Sigmoid colon (tissue), 6 donors: ENCODE measurements at regions not wholly inside any gene's neighbourhood (a gene's known extent, or its start where the extent isn't known, plus 50 kb on each side); places are given as distances from the start of the nearest gene placed in this dataset.

ENCODE experiments used
- DNase-seq: peaks from one replicate; pipeline ENCODE4 v3.0.0-alpha.2; 2019
- H3K27ac ChIP-seq, 4 donors: fragments of 200-600 bp; sonication (generic); one replicate each; pipeline ENCODE4 v1.5.1; 2016 to 2019; ENCODE audit warnings: mild to moderate bottlenecking in 1 of 4
- H3K27me3 ChIP-seq, 3 donors: fragments of 200-600 bp; sonication (generic); one replicate each; pipeline ENCODE4 v1.5.1; 2019; ENCODE audit warnings: mild to moderate bottlenecking in 1 of 3
- H3K36me3 ChIP-seq, 4 donors: fragments of 200-600 bp; sonication (generic); one replicate each; pipeline ENCODE4 v1.5.1; 2016 to 2019
- H3K4me1 ChIP-seq, 4 donors: fragments of 200-600 bp; sonication (generic); one replicate each; pipeline ENCODE4 v1.5.1; 2017 to 2019
- H3K4me3 ChIP-seq, 4 donors: fragments of 200-600 bp; sonication (generic); one replicate each; pipeline ENCODE4 v1.5.1; 2017 to 2019; ENCODE audit warnings: mild to moderate bottlenecking in 2 of 4, moderate library complexity in 1 of 4
- H3K9me3 ChIP-seq, 4 donors: fragments of 200-600 bp in 3 of 4; sonication (generic) in 3 of 4; one replicate each; pipeline versions ENCODE4 v1.5.1 to v1.6.1; 2013 to 2019
- EP300 ChIP-seq, 4 donors: sonication (generic); formaldehyde crosslinking; IDR thresholded peaks; one replicate each; pipeline ENCODE4 v1.6.1; 2017; ENCODE audit warnings: antibody characterized with exemption in 4 of 4
- POLR2A ChIP-seq, 2 donors: fragments of 450-650 bp; IDR thresholded peaks; one replicate each; pipeline ENCODE4 v1.6.1; 2016; ENCODE audit warnings: antibody characterized with exemption in 2 of 2, mild to moderate bottlenecking in 2 of 2, moderate library complexity in 2 of 2
- POLR2AphosphoS5 ChIP-seq, 4 donors: sonication (generic); formaldehyde crosslinking; IDR thresholded peaks; one replicate each; pipeline ENCODE4 v1.6.1; 2017; ENCODE audit warnings: antibody characterized with exemption in 4 of 4
- WGBS, 2 donors: extraction: QIAGEN DNeasy Blood & Tissue Kit; methylation state at CpG; one replicate each; pipeline ENCODE4 v1.1.7; 2013; 5-methylcytosine and 5-hydroxymethylcytosine counted together
- intact Hi-C: fragments of 100-400 bp; cut with DNase I; formaldehyde crosslinking; loops from one replicate; pipeline ENCODE4 v1.15.1; 2023
- TF ChIP-seq, protein P1 (sequence below), 4 experiments: fragments of 450-650 bp in 3 of 4; fragments of 200-600 bp in 1 of 4; IDR thresholded peaks; one replicate each; pipeline ENCODE4 v1.5.1; 2016 to 2019; ENCODE audit warnings: antibody characterized with exemption in 4 of 4, mild to moderate bottlenecking in 3 of 4, moderate library complexity in 2 of 4
- donor health status: healthy with polysubstance abuse.
- donor health status: healthy.

DNA sequence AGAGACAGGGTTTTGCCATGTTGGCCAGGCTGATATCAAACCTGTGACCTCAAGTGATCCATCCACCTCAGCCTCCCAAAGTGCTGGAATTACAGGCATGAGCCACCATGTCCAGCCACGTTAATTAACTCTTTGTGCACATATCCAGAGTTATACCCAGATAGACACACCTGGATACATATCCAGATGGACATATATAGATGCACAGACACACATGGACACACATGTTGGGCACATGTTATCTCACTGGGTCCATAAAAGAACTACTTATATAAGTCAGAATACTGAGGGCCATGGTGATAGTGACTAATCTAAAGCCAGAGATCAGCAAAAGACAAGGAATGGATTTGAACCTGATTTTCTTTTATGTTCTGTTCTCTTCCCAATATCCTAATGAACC is 158.6 kb downstream of the IRS1 start:
- no peak overlapping the region for H3K4me3 ChIP-seq
- WGBS, 2 donors, result 83 to 86% methylated on average over 1 of the region's 1 CpG
- intact Hi-C loops, result no loop called here
- DNase-seq, result no peak
- H3K4me1 ChIP-seq, result peaks cover 0 to 10% (median 0%) of the 10 kb centered on the region in 4 donors
- no peak for TF ChIP-seq POLR2A (IDR thresholded peaks at IDR 0.05)
- H3K36me3 ChIP-seq, result no peaks in the 10 kb centered on the region
- H3K27me3 ChIP-seq, result no peaks in the 10 kb centered on the region
- H3K27ac ChIP-seq, result no peak overlapping the region
- H3K9me3 ChIP-seq, result no peaks in the 10 kb centered on the region

DNA sequence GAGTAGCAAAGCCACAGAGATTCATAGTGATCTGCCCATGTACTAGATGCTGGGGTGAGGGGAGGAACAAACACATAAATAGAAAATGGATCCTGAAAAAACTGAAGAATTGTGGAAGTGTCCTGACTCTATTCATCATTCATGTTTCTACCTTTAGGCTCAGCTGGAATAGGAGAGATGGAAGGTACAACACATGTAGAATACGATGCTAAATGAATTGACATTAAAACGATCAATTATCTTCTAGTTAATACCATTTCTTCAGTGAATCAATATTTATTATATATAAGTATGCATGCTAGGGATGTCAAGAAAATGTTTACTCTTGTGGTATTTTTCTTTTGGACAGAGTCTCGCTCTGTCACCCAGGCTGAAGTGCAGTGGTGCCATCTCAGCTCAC is 159.1 kb downstream of the IRS1 start:
- DNase-seq, result no peak
- no peaks in the 10 kb centered on the region for H3K9me3 ChIP-seq
- intact Hi-C loops, result no loop called here
- H3K27me3 ChIP-seq, result no peaks in the 10 kb centered on the region
- H3K27ac ChIP-seq, result no peak overlapping the region
- no peaks in the 10 kb centered on the region for H3K36me3 ChIP-seq
- 97 to 98% methylated on average over 3 of the region's 3 CpGs for WGBS, 2 donors
- H3K4me3 ChIP-seq, result no peak overlapping the region
- peaks cover 0 to 10% (median 0%) of the 10 kb centered on the region in 4 donors for H3K4me1 ChIP-seq
- TF ChIP-seq POLR2AphosphoS5 (IDR thresholded peaks at IDR 0.05) (no peak), POLR2A (IDR thresholded peaks at IDR 0.05) (no peak), EP300 (IDR thresholded peaks at IDR 0.05) (no peak)
- TF ChIP-seq, protein P1, sequence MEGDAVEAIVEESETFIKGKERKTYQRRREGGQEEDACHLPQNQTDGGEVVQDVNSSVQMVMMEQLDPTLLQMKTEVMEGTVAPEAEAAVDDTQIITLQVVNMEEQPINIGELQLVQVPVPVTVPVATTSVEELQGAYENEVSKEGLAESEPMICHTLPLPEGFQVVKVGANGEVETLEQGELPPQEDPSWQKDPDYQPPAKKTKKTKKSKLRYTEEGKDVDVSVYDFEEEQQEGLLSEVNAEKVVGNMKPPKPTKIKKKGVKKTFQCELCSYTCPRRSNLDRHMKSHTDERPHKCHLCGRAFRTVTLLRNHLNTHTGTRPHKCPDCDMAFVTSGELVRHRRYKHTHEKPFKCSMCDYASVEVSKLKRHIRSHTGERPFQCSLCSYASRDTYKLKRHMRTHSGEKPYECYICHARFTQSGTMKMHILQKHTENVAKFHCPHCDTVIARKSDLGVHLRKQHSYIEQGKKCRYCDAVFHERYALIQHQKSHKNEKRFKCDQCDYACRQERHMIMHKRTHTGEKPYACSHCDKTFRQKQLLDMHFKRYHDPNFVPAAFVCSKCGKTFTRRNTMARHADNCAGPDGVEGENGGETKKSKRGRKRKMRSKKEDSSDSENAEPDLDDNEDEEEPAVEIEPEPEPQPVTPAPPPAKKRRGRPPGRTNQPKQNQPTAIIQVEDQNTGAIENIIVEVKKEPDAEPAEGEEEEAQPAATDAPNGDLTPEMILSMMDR (IDR thresholded peaks at IDR 0.05), result no peak

DNA sequence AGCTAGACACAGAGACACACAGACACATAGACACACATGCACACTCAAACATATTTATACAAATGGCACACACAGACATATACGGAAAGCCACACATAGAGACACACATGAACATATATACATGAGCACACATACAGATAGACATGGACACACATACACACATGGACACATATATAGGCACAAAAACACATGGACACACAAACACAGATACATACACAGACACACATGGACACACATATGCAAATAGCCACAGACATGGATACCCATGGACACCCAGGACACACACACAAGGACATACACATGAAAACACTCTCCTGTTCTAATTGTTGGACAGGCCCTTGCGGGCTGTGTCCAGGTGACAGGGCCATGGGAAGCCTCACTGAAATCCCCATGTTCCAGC is 160.1 kb downstream of the IRS1 start:
- intact Hi-C loops, result no loop called here
- 94 to 98% methylated on average over 2 of the region's 2 CpGs for WGBS, 2 donors
- TF ChIP-seq EP300 (IDR thresholded peaks at IDR 0.05) (no peak), POLR2A (IDR thresholded peaks at IDR 0.05) (no peak), POLR2AphosphoS5 (IDR thresholded peaks at IDR 0.05) (no peak)
- TF ChIP-seq, protein P1 (IDR thresholded peaks at IDR 0.05), result no peak

DNA sequence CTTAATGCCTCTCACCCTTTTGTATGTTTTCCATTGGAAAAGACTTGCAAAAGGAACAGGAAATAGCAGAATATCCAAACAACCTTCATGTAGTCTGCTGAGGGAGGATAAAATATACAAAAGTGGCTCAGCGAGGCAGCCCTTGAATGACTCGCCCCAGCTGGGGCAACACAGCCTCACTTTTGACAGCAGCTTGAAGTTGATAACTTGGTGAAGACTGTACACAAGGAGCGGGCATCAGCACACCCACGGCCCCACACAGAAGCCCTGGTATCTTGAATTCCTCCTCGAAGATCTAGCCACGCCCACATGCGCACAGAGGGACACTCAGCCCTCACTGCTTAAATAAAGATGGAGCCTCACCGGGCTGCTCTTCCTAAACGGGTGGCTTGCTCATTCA is 161.0 kb downstream of the IRS1 start:
- intact Hi-C loops, result no loop called here
- H3K27me3 ChIP-seq, result no peaks in the 10 kb centered on the region
- WGBS, 2 donors, result 81 to 84% methylated on average over 9 of the region's 9 CpGs
- peaks cover 0 to 9% (median 3%) of the 10 kb centered on the region in 4 donors for H3K4me1 ChIP-seq
- no peak for DNase-seq
- TF ChIP-seq POLR2A (IDR thresholded peaks at IDR 0.05), result no peak
- no peak for TF ChIP-seq POLR2AphosphoS5 (IDR thresholded peaks at IDR 0.05)
- TF ChIP-seq EP300 (IDR thresholded peaks at IDR 0.05), result no peak
- TF ChIP-seq, protein P1 (IDR thresholded peaks at IDR 0.05), result no peak
- H3K27ac ChIP-seq, result no peak overlapping the region
- no peak overlapping the region for H3K4me3 ChIP-seq
- no peaks in the 10 kb centered on the region for H3K9me3 ChIP-seq
- no peaks in the 10 kb centered on the region for H3K36me3 ChIP-seq

More for the DNA sequence above, 160.1 kb downstream of the IRS1 start:
- DNase-seq, result no peak
- Histone ChIP-seq H3K4me3 (no peak overlapping the region), H3K27ac (no peak overlapping the region), H3K27me3 (no peaks in the 10 kb centered on the region), H3K9me3 (no peaks in the 10 kb centered on the region), H3K4me1 (peaks cover 0 to 5% (median 1%) of the 10 kb centered on the region in 4 donors), H3K36me3 (no peaks in the 10 kb centered on the region)

DNA sequence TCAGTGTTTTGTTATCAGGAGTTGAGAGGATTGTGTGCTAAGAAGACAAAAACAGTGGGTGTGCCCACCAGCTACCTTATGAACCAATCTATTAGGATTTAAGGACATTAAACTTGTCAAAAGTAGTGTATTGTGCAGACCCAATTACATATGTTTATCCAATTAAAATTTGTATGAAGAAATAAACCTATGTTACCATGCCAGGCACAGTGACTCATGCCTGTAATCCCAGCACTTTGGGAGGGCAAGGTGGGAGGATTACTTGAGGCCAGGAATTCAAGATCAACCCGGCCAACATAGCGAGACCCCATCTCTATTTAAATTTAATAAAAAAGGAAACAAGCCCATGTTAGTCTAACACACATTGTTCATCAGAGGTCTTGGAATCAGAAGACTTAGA is 162.2 kb downstream of the IRS1 start:
- intact Hi-C loops, result no loop called here
- H3K9me3 ChIP-seq, result no peaks in the 10 kb centered on the region
- TF ChIP-seq, protein P1 (IDR thresholded peaks at IDR 0.05), result no peak
- no peak for TF ChIP-seq POLR2A (IDR thresholded peaks at IDR 0.05)
- TF ChIP-seq POLR2AphosphoS5 (IDR thresholded peaks at IDR 0.05), result no peak
- no peak for TF ChIP-seq EP300 (IDR thresholded peaks at IDR 0.05)
- no peak overlapping the region for H3K27ac ChIP-seq
- H3K4me3 ChIP-seq, result no peak overlapping the region
- DNase-seq, result no peak
- H3K4me1 ChIP-seq, result peaks cover 0 to 13% (median 6%) of the 10 kb centered on the region in 4 donors
- no peaks in the 10 kb centered on the region for H3K36me3 ChIP-seq
- WGBS, 2 donors, result 89 to 96% methylated on average over 2 of the region's 2 CpGs
- H3K27me3 ChIP-seq, result no peaks in the 10 kb centered on the region
